PC-3 (cell line): ENCODE measurements at regions not wholly inside any gene's neighbourhood (a gene's known extent, or its start where the extent isn't known, plus 50 kb on each side); places are given as distances from the start of the nearest gene placed in this dataset.
A peak's percentile ranks its signal among the peaks of the same experiment; 100 is the strongest.

Experiments
- ATAC-seq: fragments of 200-7000 bp; cut with Tn5 transposase; 2 replicates; pipeline ENCODE4 v1.9.1; 2020; ENCODE audit warnings: mild to moderate bottlenecking, moderate library complexity
- BruUV-seq: library from RNA; stranded (reverse); fragments of 400-500 nt; replicated peaks from 2 replicates; lab custom pipeline; 2021; lab: Mats Ljungman, UMichigan
- CTCF ChIA-PET: fragments of 300-600 bp; sonication (Branson Sonifier 250); formaldehyde crosslinking; loops from one replicate; lab custom pipeline; 2022; ENCODE audit warnings: antibody characterized with exemption; lab: Charles Lee
- POLR2A ChIA-PET: fragments of 300-600 bp; sonication (Branson Sonifier 250); formaldehyde crosslinking; loops from one replicate; lab custom pipeline; 2022; ENCODE audit warnings: antibody characterized with exemption; ENCODE audit not compliant: unreplicated experiment; lab: Charles Lee
- DNase-seq: peaks from one replicate; pipeline ENCODE4 v3.0.0-alpha.2; 2015
- H2AFZ ChIP-seq: fragments of 300-600 bp; sonication (generic); 2 replicates; pipeline ENCODE4 v1.6.0; 2016; ENCODE audit warnings: antibody characterized with exemption, low read length
- H3F3A ChIP-seq: fragments of 300-600 bp; sonication (generic); one replicate; pipeline ENCODE4 v1.6.0; 2017; ENCODE audit warnings: antibody characterized with exemption, low read length, control low read depth, mild to moderate bottlenecking; ENCODE audit not compliant: unreplicated experiment
- H3K27ac ChIP-seq: fragments of 300-600 bp; sonication (generic); 2 replicates; pipeline ENCODE4 v1.5.1; 2016; ENCODE audit warnings: mild to moderate bottlenecking, low read length
- H3K27me3 ChIP-seq: fragments of 300-600 bp; sonication (generic); 2 replicates; pipeline ENCODE4 v1.6.1; 2016; ENCODE audit warnings: low read length, mixed read lengths
- H3K36me3 ChIP-seq: fragments of 300-600 bp; sonication (generic); 2 replicates; pipeline ENCODE4 v1.6.1; 2016; ENCODE audit warnings: low read depth, mixed run types, low read length, mixed read lengths
- H3K4me1 ChIP-seq: fragments of 300-600 bp; sonication (generic); 2 replicates; pipeline ENCODE4 v1.5.1; 2016; ENCODE audit warnings: low read length; ENCODE audit not compliant: insufficient read depth
- H3K4me2 ChIP-seq: fragments of 300-600 bp; sonication (generic); 2 replicates; pipeline ENCODE4 v1.6.0; 2016; ENCODE audit warnings: low read length
- H3K4me3 ChIP-seq: fragments of 300-600 bp; sonication (generic); 2 replicates; pipeline ENCODE4 v1.5.1; 2016; ENCODE audit warnings: mild to moderate bottlenecking, low read length, mixed read lengths
- H3K79me2 ChIP-seq: fragments of 300-600 bp; sonication (generic); 2 replicates; pipeline ENCODE4 v1.6.1; 2017; ENCODE audit warnings: low read length, mixed read lengths
- H3K9ac ChIP-seq: fragments of 300-600 bp; sonication (generic); 2 replicates; pipeline ENCODE4 v1.6.0; 2016; ENCODE audit warnings: mild to moderate bottlenecking, low read length
- H3K9me2 ChIP-seq: fragments of 300-600 bp; sonication (generic); replicated peaks from 2 replicates; pipeline ENCODE4 v1.6.1; 2016; ENCODE audit warnings: mixed run types, low read length, mixed read lengths
- H3K9me3 ChIP-seq: fragments of 300-600 bp; sonication (generic); 2 replicates; pipeline ENCODE4 v1.6.1; 2016; ENCODE audit warnings: low read length, mixed read lengths
- H4K20me1 ChIP-seq: fragments of 300-600 bp; sonication (generic); 2 replicates; pipeline ENCODE4 v1.6.1; 2016; ENCODE audit warnings: low read length, mixed read lengths
- EZH2 ChIP-seq: fragments of 300-600 bp; sonication (generic); IDR thresholded peaks from one replicate; pipeline ENCODE4 v1.6.1; 2017; ENCODE audit warnings: antibody characterized with exemption, mild to moderate bottlenecking, low read length; ENCODE audit not compliant: unreplicated experiment
- EZH2phosphoT487 ChIP-seq: fragments of 300-600 bp; sonication (generic); IDR thresholded peaks from 2 replicates; pipeline ENCODE4 v1.6.1; 2018; ENCODE audit warnings: mild to moderate bottlenecking, antibody characterized with exemption, low read length, borderline replicate concordance
- intact Hi-C: fragments of 100-400 bp; cut with micrococcal nuclease; formaldehyde crosslinking; loops from 2 replicates; pipeline ENCODE4 v1.9.0; 2023
- TF ChIP-seq, protein P1 (sequence below): fragments of 300-600 bp; sonication (generic); conservative IDR thresholded peaks from 2 replicates; pipeline ENCODE4 v1.5.1; 2017; ENCODE audit warnings: antibody characterized with exemption, low read depth, mild to moderate bottlenecking, low read length

GRCh38 chr7:35869810-35870209, 69.0 kb downstream of the SEPTIN7 start:
- no peak overlapping the region for H3K4me3 ChIP-seq
- no peaks in the 10 kb centered on the region for H3K79me2 ChIP-seq
- H3K4me1 ChIP-seq, result no peaks in the 10 kb centered on the region
- ChIA-PET POLR2A (no interaction called here), CTCF (no interaction called here)
- H4K20me1 ChIP-seq, result no peaks in the 10 kb centered on the region
- H3K9me2 ChIP-seq, result no peaks in the 10 kb centered on the region
- no peaks in the 10 kb centered on the region for H3K36me3 ChIP-seq
- H3F3A ChIP-seq, result no peaks in the 10 kb centered on the region
- no peak overlapping the region for H3K27ac ChIP-seq
- H3K9ac ChIP-seq, result no peak overlapping the region
- H3K27me3 ChIP-seq, result no peaks in the 10 kb centered on the region
- intact Hi-C loops, result no loop called here
- no peaks in the 10 kb centered on the region for H3K9me3 ChIP-seq
- BruUV-seq, result no TSS peak
- no peak overlapping the region for H3K4me2 ChIP-seq
- DNase-seq (no peak), ATAC-seq (no peak)
- TF ChIP-seq EZH2, result no peak
- no peak for TF ChIP-seq EZH2phosphoT487
- TF ChIP-seq, protein P1, sequence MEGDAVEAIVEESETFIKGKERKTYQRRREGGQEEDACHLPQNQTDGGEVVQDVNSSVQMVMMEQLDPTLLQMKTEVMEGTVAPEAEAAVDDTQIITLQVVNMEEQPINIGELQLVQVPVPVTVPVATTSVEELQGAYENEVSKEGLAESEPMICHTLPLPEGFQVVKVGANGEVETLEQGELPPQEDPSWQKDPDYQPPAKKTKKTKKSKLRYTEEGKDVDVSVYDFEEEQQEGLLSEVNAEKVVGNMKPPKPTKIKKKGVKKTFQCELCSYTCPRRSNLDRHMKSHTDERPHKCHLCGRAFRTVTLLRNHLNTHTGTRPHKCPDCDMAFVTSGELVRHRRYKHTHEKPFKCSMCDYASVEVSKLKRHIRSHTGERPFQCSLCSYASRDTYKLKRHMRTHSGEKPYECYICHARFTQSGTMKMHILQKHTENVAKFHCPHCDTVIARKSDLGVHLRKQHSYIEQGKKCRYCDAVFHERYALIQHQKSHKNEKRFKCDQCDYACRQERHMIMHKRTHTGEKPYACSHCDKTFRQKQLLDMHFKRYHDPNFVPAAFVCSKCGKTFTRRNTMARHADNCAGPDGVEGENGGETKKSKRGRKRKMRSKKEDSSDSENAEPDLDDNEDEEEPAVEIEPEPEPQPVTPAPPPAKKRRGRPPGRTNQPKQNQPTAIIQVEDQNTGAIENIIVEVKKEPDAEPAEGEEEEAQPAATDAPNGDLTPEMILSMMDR, result no peak
- H2AFZ ChIP-seq, result no peak overlapping the region

- intact Hi-C loops, result no loop called here
- DNase-seq (no peak), ATAC-seq (no peak)
- no peak overlapping the region for H3K4me2 ChIP-seq
- H3K9ac ChIP-seq, result no peak overlapping the region
- no peaks in the 10 kb centered on the region for H3K36me3 ChIP-seq
- H3F3A ChIP-seq, result no peaks in the 10 kb centered on the region
- no peak overlapping the region for H3K4me3 ChIP-seq
- H3K79me2 ChIP-seq, result no peaks in the 10 kb centered on the region
- TF ChIP-seq, protein P1, result no peak
- no peak for TF ChIP-seq EZH2
- TF ChIP-seq EZH2phosphoT487, result no peak
- H3K4me1 ChIP-seq, result no peaks in the 10 kb centered on the region
- BruUV-seq, result no TSS peak
- no peak overlapping the region for H3K27ac ChIP-seq
- no peaks in the 10 kb centered on the region for H3K9me3 ChIP-seq
- POLR2A ChIA-PET, result no interaction called here
- CTCF ChIA-PET, result no interaction called here
- no peaks in the 10 kb centered on the region for H3K27me3 ChIP-seq
- no peak overlapping the region for H2AFZ ChIP-seq
- H3K9me2 ChIP-seq, result no peaks in the 10 kb centered on the region
- H4K20me1 ChIP-seq, result no peaks in the 10 kb centered on the region
Observed at GRCh38 chr7:35871856-35872255, 71.0 kb downstream of the SEPTIN7 start.

DNA sequence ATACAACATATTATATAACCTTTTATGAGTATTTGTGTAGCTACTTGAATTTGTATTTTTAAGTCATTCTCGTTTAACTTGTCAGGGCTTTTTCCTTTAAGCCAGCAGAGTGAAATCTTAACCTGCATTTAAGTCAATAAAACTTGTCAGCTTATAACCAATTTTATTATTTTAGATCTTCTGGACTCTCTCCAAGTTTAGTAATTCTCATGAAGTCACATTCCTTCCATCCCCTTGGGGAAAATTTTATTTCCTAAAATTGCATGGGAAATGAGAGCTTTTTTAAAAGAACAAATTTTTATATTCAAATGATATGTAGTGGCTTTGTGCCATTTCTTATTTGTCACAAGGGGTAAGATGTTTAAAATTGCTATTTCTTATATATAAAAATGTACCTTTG, 74.0 kb downstream of the SEPTIN7 start:
- intact Hi-C loops, result no loop called here
- H2AFZ ChIP-seq, result no peak overlapping the region
- no peak overlapping the region for H3K4me2 ChIP-seq
- H3K9me3 ChIP-seq, result no peaks in the 10 kb centered on the region
- no peak overlapping the region for H3K4me3 ChIP-seq
- H3K27me3 ChIP-seq, result no peaks in the 10 kb centered on the region
- no peaks in the 10 kb centered on the region for H3K9me2 ChIP-seq
- H4K20me1 ChIP-seq, result no peaks in the 10 kb centered on the region
- TF ChIP-seq, protein P1, result no peak
- no peak for TF ChIP-seq EZH2
- no peak for TF ChIP-seq EZH2phosphoT487
- H3K79me2 ChIP-seq, result no peaks in the 10 kb centered on the region
- CTCF ChIA-PET, result no interaction called here
- H3K27ac ChIP-seq, result no peak overlapping the region
- H3K36me3 ChIP-seq, result no peaks in the 10 kb centered on the region
- ATAC-seq (peak; percentile 20; the same call in 1 of the 2 replicates), DNase-seq (no peak)
- H3K9ac ChIP-seq, result no peak overlapping the region
- POLR2A ChIA-PET, result no interaction called here
- no peaks in the 10 kb centered on the region for H3F3A ChIP-seq
- no TSS peak for BruUV-seq
- H3K4me1 ChIP-seq, result no peaks in the 10 kb centered on the region
